ENCODE measurements at regions not wholly inside any gene's neighbourhood (a gene's known extent, or its start where the extent isn't known, plus 50 kb on each side); places are given as distances from the start of the nearest gene placed in this dataset.

- Histone ChIP-seq H3K4me2 (ENCODE audit: low read length) (no peak overlapping the region), H3K79me2 (ENCODE audit: low read length) (no peaks in the 10 kb centered on the region), H3K36me3 (replicated peaks; ENCODE audit: low read depth, low read length) (no peaks in the 10 kb centered on the region), H4K20me1 (ENCODE audit: insufficient read depth, low read length) (no peaks in the 10 kb centered on the region), H3K27me3 (ENCODE audit: low read depth, low read length) (no peaks in the 10 kb centered on the region), H3K27ac (ENCODE audit: low read length) (no peak overlapping the region), H3K9me3 (ENCODE audit: insufficient read depth, low read length) (no peaks in the 10 kb centered on the region), H3K4me1 (ENCODE audit: low read length) (peaks cover 18% of the 10 kb centered on the region), H2AFZ (ENCODE audit: low read depth, low read length) (peak overlapping the region; percentile 71), H3K9ac (ENCODE audit: low read length) (no peak overlapping the region), H3K4me3 (ENCODE audit: low read length) (no peak overlapping the region)
- TF ChIP-seq CTCF (IDR thresholded peaks at IDR 0.05; ENCODE audit: low read depth, low read length): no peak
- no peak for TF ChIP-seq EZH2phosphoT487 (IDR thresholded peaks at IDR 0.05; ENCODE audit: low read depth)
Observed at GRCh38 chr18:57915865-57916582, 112.9 kb upstream of the ATP8B1 start.

- Histone ChIP-seq H3K9ac (ENCODE audit: low read length) (no peak overlapping the region), H2AFZ (ENCODE audit: low read depth, low read length) (no peak overlapping the region), H4K20me1 (ENCODE audit: insufficient read depth, low read length) (no peaks in the 10 kb centered on the region), H3K4me3 (ENCODE audit: low read length) (no peak overlapping the region), H3K4me1 (ENCODE audit: low read length) (peaks cover 18% of the 10 kb centered on the region), H3K9me3 (ENCODE audit: insufficient read depth, low read length) (no peaks in the 10 kb centered on the region), H3K79me2 (ENCODE audit: low read length) (no peaks in the 10 kb centered on the region), H3K36me3 (replicated peaks; ENCODE audit: low read depth, low read length) (no peaks in the 10 kb centered on the region), H3K27me3 (ENCODE audit: low read depth, low read length) (no peaks in the 10 kb centered on the region), H3K27ac (ENCODE audit: low read length) (no peak overlapping the region), H3K4me2 (ENCODE audit: low read length) (no peak overlapping the region)
- TF ChIP-seq CTCF (IDR thresholded peaks at IDR 0.05; ENCODE audit: low read depth, low read length) (no peak), EZH2phosphoT487 (IDR thresholded peaks at IDR 0.05; ENCODE audit: low read depth) (no peak)
Observed at GRCh38 chr18:57915248-57915647, 112.1 kb upstream of the ATP8B1 start.

- Histone ChIP-seq H2AFZ (ENCODE audit: low read depth, low read length) (no peak overlapping the region), H3K27ac (ENCODE audit: low read length) (no peak overlapping the region), H3K4me2 (ENCODE audit: low read length) (no peak overlapping the region), H3K4me3 (ENCODE audit: low read length) (no peak overlapping the region), H3K79me2 (ENCODE audit: low read length) (no peaks in the 10 kb centered on the region), H3K9ac (ENCODE audit: low read length) (no peak overlapping the region), H3K36me3 (replicated peaks; ENCODE audit: low read depth, low read length) (no peaks in the 10 kb centered on the region), H3K4me1 (ENCODE audit: low read length) (peaks cover 18% of the 10 kb centered on the region), H4K20me1 (ENCODE audit: insufficient read depth, low read length) (no peaks in the 10 kb centered on the region), H3K27me3 (ENCODE audit: low read depth, low read length) (peaks cover 13% of the 10 kb centered on the region), H3K9me3 (ENCODE audit: insufficient read depth, low read length) (no peaks in the 10 kb centered on the region)
- no peak for TF ChIP-seq CTCF (IDR thresholded peaks at IDR 0.05; ENCODE audit: low read depth, low read length)
- TF ChIP-seq EZH2phosphoT487 (IDR thresholded peaks at IDR 0.05; ENCODE audit: low read depth): no peak
Observed at GRCh38 chr18:57913686-57914085, 110.6 kb upstream of the ATP8B1 start.

- Histone ChIP-seq H2AFZ (ENCODE audit: low read depth, low read length) (0 out of 2 replicates have a peak overlapping the region, but pooled peaks have one; percentile 18), H3K9ac (ENCODE audit: low read length) (no peak overlapping the region), H3K4me3 (ENCODE audit: low read length) (no peak overlapping the region), H3K4me1 (ENCODE audit: low read length) (peaks cover 4% of the 10 kb centered on the region), H3K27me3 (ENCODE audit: low read depth, low read length) (peaks cover 27% of the 10 kb centered on the region), H3K9me3 (ENCODE audit: insufficient read depth, low read length) (no peaks in the 10 kb centered on the region), H4K20me1 (ENCODE audit: insufficient read depth, low read length) (no peaks in the 10 kb centered on the region), H3K4me2 (ENCODE audit: low read length) (no peak overlapping the region), H3K27ac (ENCODE audit: low read length) (no peak overlapping the region), H3K79me2 (ENCODE audit: low read length) (no peaks in the 10 kb centered on the region), H3K36me3 (replicated peaks; ENCODE audit: low read depth, low read length) (no peaks in the 10 kb centered on the region)
- no peak for TF ChIP-seq EZH2phosphoT487 (IDR thresholded peaks at IDR 0.05; ENCODE audit: low read depth)
- peak; percentile 89 for TF ChIP-seq CTCF (IDR thresholded peaks at IDR 0.05; ENCODE audit: low read depth, low read length)
Observed at GRCh38 chr18:57910817-57911216, 107.7 kb upstream of the ATP8B1 start.
